Trophoblast cell (in vitro differentiated cells and primary cell): ENCODE measurements at regions not wholly inside any gene's neighbourhood (a gene's known extent, or its start where the extent isn't known, plus 50 kb on each side); places are given as distances from the start of the nearest gene placed in this dataset.

Experiments used
- DNase-seq, 2 donors: peaks; one replicate each; pipeline ENCODE4 v3.0.0-alpha.2; 2016
- H2AFZ ChIP-seq: 2 replicates; pipeline ENCODE4 v1.6.1; 2013; ENCODE audit warnings: low read length, moderate library complexity, mild to moderate bottlenecking; ENCODE audit not compliant: insufficient read depth, poor library complexity
- H2AK5ac ChIP-seq: 2 replicates; pipeline ENCODE4 v1.6.1; 2013; ENCODE audit warnings: mild to moderate bottlenecking, low read length
- H2BK120ac ChIP-seq: 2 replicates; pipeline ENCODE4 v1.6.1; 2013; ENCODE audit warnings: low read length, mild to moderate bottlenecking, moderate library complexity; ENCODE audit not compliant: insufficient read depth, poor library complexity
- H2BK12ac ChIP-seq: 2 replicates; pipeline ENCODE4 v1.6.1; 2013; ENCODE audit warnings: mild to moderate bottlenecking, low read length, moderate library complexity
- H2BK5ac ChIP-seq: 2 replicates; pipeline ENCODE4 v1.6.1; 2013; ENCODE audit warnings: low read length, low read depth, moderate library complexity, mild to moderate bottlenecking; ENCODE audit not compliant: poor library complexity
- H3K14ac ChIP-seq: 2 replicates; pipeline ENCODE4 v1.6.1; 2013; ENCODE audit warnings: mild to moderate bottlenecking, low read length
- H3K18ac ChIP-seq: 2 replicates; pipeline ENCODE4 v1.6.1; 2013; ENCODE audit warnings: mild to moderate bottlenecking, low read length
- H3K23ac ChIP-seq: 2 replicates; pipeline ENCODE4 v1.6.1; 2013; ENCODE audit warnings: low read length
- H3K27ac ChIP-seq: 2 replicates; pipeline ENCODE4 v1.5.1; 2013; ENCODE audit warnings: low read depth, mild to moderate bottlenecking, inconsistent platforms, low read length, moderate library complexity
- H3K27me3 ChIP-seq: 2 replicates; pipeline ENCODE4 v1.6.1; 2013; ENCODE audit warnings: inconsistent platforms, mild to moderate bottlenecking, low read length, moderate library complexity; ENCODE audit not compliant: insufficient read depth
- H3K36me3 ChIP-seq, 2 experiments: 1 replicate in 1 of 2; 2 replicates in 1 of 2; pipeline ENCODE4 v1.6.1; 2013; ENCODE audit warnings: low read length in 2 of 2, mild to moderate bottlenecking in 2 of 2, moderate library complexity in 1 of 2; ENCODE audit not compliant: insufficient read depth in 2 of 2, control insufficient read depth in 1 of 2
- H3K4ac ChIP-seq: 2 replicates; pipeline ENCODE4 v1.6.1; 2013; ENCODE audit warnings: low read depth, mild to moderate bottlenecking, low read length, moderate library complexity
- H3K4me1 ChIP-seq, 2 experiments: 1 replicate in 1 of 2; 2 replicates in 1 of 2; pipeline ENCODE4 v1.6.1; 2013; ENCODE audit warnings: low read length in 2 of 2, mild to moderate bottlenecking in 2 of 2, moderate library complexity in 1 of 2; ENCODE audit not compliant: insufficient read depth in 2 of 2, control insufficient read depth in 1 of 2
- H3K4me2 ChIP-seq: 2 replicates; pipeline ENCODE4 v1.6.1; 2013; ENCODE audit warnings: inconsistent platforms, mild to moderate bottlenecking, low read length, moderate library complexity
- H3K4me3 ChIP-seq: 2 replicates; pipeline ENCODE4 v1.5.1; 2013; ENCODE audit warnings: mild to moderate bottlenecking, low read depth, low read length, inconsistent platforms
- H3K79me1 ChIP-seq: one replicate; pipeline ENCODE4 v1.6.1; 2013; ENCODE audit warnings: low read length
- H3K79me2 ChIP-seq: 2 replicates; pipeline ENCODE4 v1.6.1; 2013; ENCODE audit warnings: low read length, mild to moderate bottlenecking; ENCODE audit not compliant: control insufficient read depth, insufficient read depth, poor library complexity
- H3K9ac ChIP-seq: 2 replicates; pipeline ENCODE4 v1.6.1; 2013; ENCODE audit warnings: mild to moderate bottlenecking, low read length
- H3K9me3 ChIP-seq: 2 replicates; pipeline ENCODE4 v1.6.1; 2013; ENCODE audit warnings: low read depth, mild to moderate bottlenecking, control low read depth, inconsistent platforms, low read length; ENCODE audit not compliant: insufficient read depth
- H4K12ac ChIP-seq: 2 replicates; pipeline ENCODE4 v1.6.1; 2013; ENCODE audit warnings: low read depth, mild to moderate bottlenecking, low read length, moderate library complexity
- H4K8ac ChIP-seq: 2 replicates; pipeline ENCODE4 v1.6.1; 2013; ENCODE audit warnings: low read depth, mild to moderate bottlenecking, low read length, moderate library complexity
- H4K91ac ChIP-seq: one replicate; pipeline ENCODE4 v1.6.1; 2013; ENCODE audit warnings: low read depth, mild to moderate bottlenecking, low read length, moderate library complexity
- WGBS: extraction: QIAGEN DNeasy Blood & Tissue Kit; methylation state at CpG from one replicate; pipeline ENCODE4 v1.1.7; 2013; ENCODE audit warnings: missing lambda C conversion rate; ENCODE audit not compliant: insufficient read length, insufficient coverage; ENCODE audit errors: extremely low coverage; 5-methylcytosine and 5-hydroxymethylcytosine counted together

- Histone ChIP-seq H3K14ac (no peak overlapping the region), H3K36me3 (no peaks in the 10 kb centered on the region), H3K4me1 (peaks cover 4 to 11% of the 10 kb centered on the region in 2 experiments), H4K8ac (peak overlapping the region; percentile 48), H4K91ac (no peak overlapping the region), H2BK120ac (no peak overlapping the region), H3K4ac (no peak overlapping the region), H3K27ac (peak overlapping the region; percentile 14), H3K4me3 (no peak overlapping the region), H3K9ac (no peak overlapping the region), H2BK12ac (peak overlapping the region; percentile 47), H3K18ac (no peak overlapping the region), H2AK5ac (no peak overlapping the region), H2AFZ (no peak overlapping the region), H2BK5ac (no peak overlapping the region), H3K27me3 (no peaks in the 10 kb centered on the region), H3K79me2 (no peaks in the 10 kb centered on the region), H4K12ac (no peak overlapping the region), H3K79me1 (peaks cover 3% of the 10 kb centered on the region), H3K4me2 (no peak overlapping the region), H3K23ac (no peak overlapping the region), H3K9me3 (peaks cover 2% of the 10 kb centered on the region)
- DNase-seq = no peak
- no CpG with 5 or more reads among the region's 4 CpGs for WGBS
Measured at GRCh38 chr1:228882041-228882770, 146.9 kb downstream of the RHOU start.

- Histone ChIP-seq H4K91ac (no peak overlapping the region), H4K8ac (no peak overlapping the region)
Measured at GRCh38 chr1:228882771-228883450, 147.6 kb downstream of the RHOU start.

GRCh38 chr1:228883535-228883934 lies 148.3 kb downstream of the RHOU start:
- no peak overlapping the region for H3K18ac ChIP-seq
- no peak overlapping the region for H4K91ac ChIP-seq
- H3K36me3 ChIP-seq = no peaks in the 10 kb centered on the region
- no peak overlapping the region for H3K9ac ChIP-seq
- peak overlapping the region; percentile 55 for H2BK12ac ChIP-seq
- H3K79me2 ChIP-seq = no peaks in the 10 kb centered on the region
- no peak for DNase-seq
- H3K14ac ChIP-seq = no peak overlapping the region
- H4K8ac ChIP-seq = no peak overlapping the region
- H2BK5ac ChIP-seq = no peak overlapping the region
- H3K4ac ChIP-seq = no peak overlapping the region
- no peak overlapping the region for H2BK120ac ChIP-seq
- peaks cover 3% of the 10 kb centered on the region for H3K79me1 ChIP-seq
- H2AFZ ChIP-seq = no peak overlapping the region
- no peaks in the 10 kb centered on the region for H3K27me3 ChIP-seq
- H3K9me3 ChIP-seq = peaks cover 2% of the 10 kb centered on the region
- no peak overlapping the region for H2AK5ac ChIP-seq
- no peak overlapping the region for H3K4me2 ChIP-seq
- no peak overlapping the region for H3K23ac ChIP-seq
- no peak overlapping the region for H4K12ac ChIP-seq
- WGBS = no CpG with 5 or more reads among the region's 2 CpGs
- no peak overlapping the region for H3K27ac ChIP-seq
- H3K4me1 ChIP-seq = peaks cover 4 to 11% of the 10 kb centered on the region in 2 experiments
- H3K4me3 ChIP-seq = no peak overlapping the region

More at GRCh38 chr1:228882771-228883450, 147.6 kb downstream of the RHOU start:
- DNase-seq = no peak
- Histone ChIP-seq H3K9ac (no peak overlapping the region), H3K9me3 (peaks cover 2% of the 10 kb centered on the region), H3K23ac (no peak overlapping the region), H3K36me3 (no peaks in the 10 kb centered on the region), H3K79me1 (peaks cover 3% of the 10 kb centered on the region), H3K14ac (no peak overlapping the region), H3K4ac (no peak overlapping the region), H2BK12ac (no peak overlapping the region), H3K27ac (no peak overlapping the region), H2BK120ac (peak overlapping the region; percentile 9), H2AFZ (no peak overlapping the region), H2BK5ac (no peak overlapping the region), H4K12ac (no peak overlapping the region), H3K18ac (no peak overlapping the region), H3K4me1 (peaks cover 4 to 11% of the 10 kb centered on the region in 2 experiments), H3K4me3 (no peak overlapping the region), H2AK5ac (no peak overlapping the region), H3K4me2 (no peak overlapping the region), H3K79me2 (no peaks in the 10 kb centered on the region), H3K27me3 (no peaks in the 10 kb centered on the region)
- WGBS = no CpG with 5 or more reads among the region's 4 CpGs

- H3K4ac ChIP-seq = no peak overlapping the region
- DNase-seq = no peak
Measured at GRCh38 chr1:228884196-228884595, 148.9 kb downstream of the RHOU start.

More at GRCh38 chr1:228884196-228884595, 148.9 kb downstream of the RHOU start:
- Histone ChIP-seq H3K36me3 (no peaks in the 10 kb centered on the region), H3K79me2 (no peaks in the 10 kb centered on the region), H2BK12ac (peak overlapping the region; percentile 53), H3K27ac (no peak overlapping the region), H4K12ac (no peak overlapping the region), H3K9ac (no peak overlapping the region), H3K27me3 (no peaks in the 10 kb centered on the region), H4K91ac (no peak overlapping the region), H4K8ac (no peak overlapping the region), H3K9me3 (peaks cover 2% of the 10 kb centered on the region), H2BK5ac (no peak overlapping the region), H3K18ac (no peak overlapping the region), H2AK5ac (no peak overlapping the region), H3K14ac (no peak overlapping the region), H3K23ac (no peak overlapping the region), H2AFZ (no peak overlapping the region), H3K4me2 (no peak overlapping the region), H2BK120ac (no peak overlapping the region), H3K4me3 (no peak overlapping the region), H3K79me1 (peaks cover 3% of the 10 kb centered on the region), H3K4me1 (peaks cover 4 to 11% of the 10 kb centered on the region in 2 experiments)
- WGBS = no CpG with 5 or more reads among the region's 5 CpGs
